A204.1 (cell line): ENCODE measurements at regions not wholly inside any gene's neighbourhood (a gene's known extent, or its start where the extent isn't known, plus 50 kb on each side); places are given as distances from the start of the nearest gene placed in this dataset.
"Not testable (repeated sequence)": the region's sequence is repeated elsewhere in the genome, so short reads cannot be mapped to it uniquely, and the experiment has no call there.

Experiments
- FAIRE-seq: peaks from 2 replicates; lab custom pipeline; 2012; peaks lifted over from hg19 to GRCh38; lab: Jason Lieb, UNC

DNA sequence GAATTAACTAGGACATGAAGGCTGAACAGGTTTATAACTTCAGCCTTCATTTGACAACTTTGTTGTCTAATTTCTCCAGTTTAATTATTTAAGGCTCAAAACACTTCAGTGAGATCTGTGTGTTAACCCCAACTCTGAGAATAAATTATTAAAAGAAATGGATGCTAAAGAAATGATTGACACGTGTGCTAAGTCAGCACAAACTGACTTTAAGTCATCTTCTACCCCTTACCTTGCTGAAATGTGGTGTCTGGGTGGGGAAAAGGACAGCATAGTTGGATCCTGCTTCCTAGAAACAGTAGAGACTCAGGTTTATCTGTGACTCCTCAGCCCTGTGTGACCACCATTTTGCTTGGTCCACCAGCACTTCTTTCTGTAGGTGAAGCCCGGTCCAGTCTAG is 324.8 kb upstream of the NPSR1 start:
- FAIRE-seq, result no peak

DNA sequence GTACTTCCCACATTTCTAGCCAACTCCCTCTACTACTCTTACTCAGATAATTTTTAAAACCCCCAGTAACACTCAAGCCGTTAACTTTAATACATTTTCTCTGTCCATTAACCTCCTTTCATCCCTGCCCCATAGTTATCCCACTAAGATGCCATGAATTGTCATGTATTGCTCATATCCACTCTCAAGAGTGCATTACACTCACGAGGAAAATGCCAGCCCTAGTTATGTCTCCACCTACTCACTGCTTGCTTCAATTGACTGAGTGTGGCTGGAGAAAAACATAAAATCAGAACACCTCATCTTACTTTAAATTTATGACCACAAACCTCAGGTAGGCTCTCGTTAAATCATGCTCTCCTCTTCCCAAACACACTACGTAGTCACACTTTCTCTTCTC is 324.1 kb upstream of the NPSR1 start:
- no peak for FAIRE-seq

DNA sequence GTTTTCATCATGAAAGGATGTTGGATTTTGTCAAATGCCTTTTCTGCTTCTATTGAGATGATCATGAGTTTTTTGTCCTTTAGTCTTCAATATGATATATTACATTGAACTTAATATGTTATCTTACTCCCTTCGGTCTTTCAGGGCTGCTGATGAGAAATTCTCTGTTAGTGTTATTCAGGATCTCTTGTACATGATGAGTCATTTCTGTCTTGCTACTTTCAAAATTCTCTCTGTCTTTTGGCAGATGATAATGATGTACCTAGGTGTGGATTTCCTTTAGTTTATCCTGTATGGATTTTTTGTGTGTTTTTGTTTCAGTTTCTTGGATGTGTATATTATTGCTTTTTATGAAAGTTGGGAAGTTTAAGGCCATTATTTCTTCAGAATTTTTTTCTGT is 320.9 kb upstream of the NPSR1 start:
- FAIRE-seq, result no peak

DNA sequence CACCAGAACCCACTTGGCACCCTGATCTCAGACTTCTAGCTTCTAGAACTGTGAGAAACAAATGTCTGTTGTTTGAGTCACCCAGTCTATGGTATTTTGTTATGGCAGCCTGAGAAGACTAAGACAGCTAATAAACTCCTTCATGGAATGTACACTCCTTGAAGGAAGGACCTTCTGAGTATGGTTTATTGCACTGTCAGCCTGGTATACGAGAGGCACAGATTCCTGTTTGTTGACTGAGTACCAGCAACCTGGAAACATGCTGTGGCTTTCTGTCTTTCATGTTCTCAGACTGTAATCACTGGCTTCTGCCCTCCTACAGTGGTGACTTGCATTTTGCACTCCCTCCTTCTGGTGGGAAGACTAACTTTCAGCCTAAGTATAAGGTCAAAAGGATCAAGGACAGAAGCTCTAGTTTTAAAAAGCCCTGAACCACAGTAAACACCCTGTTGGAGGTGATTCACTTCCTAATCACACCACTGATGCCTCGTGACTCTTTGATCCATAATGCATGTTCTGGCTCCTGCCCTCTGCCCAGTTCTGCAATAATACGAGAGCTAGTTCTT is 319.0 kb upstream of the NPSR1 start:
- no peak for FAIRE-seq

DNA sequence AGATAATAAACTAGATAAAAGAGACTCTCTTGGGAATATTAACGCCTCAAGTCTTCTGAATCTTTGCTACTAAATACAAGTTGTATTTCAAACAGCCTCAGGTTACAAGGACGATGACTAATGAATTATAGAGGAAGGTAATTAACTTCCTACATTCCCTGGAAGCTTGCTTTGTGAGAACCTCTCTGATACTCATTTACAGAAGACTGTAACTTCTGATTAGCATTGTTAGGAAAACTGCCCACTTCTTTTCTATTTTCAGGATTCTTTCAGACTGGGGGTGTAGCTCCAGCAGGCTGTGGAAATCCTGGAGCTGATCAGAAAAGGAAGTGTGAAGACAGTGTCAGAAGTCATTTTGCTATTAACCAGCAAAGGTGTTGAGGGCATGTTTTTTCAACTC is 316.7 kb upstream of the NPSR1 start:
- no peak for FAIRE-seq

DNA sequence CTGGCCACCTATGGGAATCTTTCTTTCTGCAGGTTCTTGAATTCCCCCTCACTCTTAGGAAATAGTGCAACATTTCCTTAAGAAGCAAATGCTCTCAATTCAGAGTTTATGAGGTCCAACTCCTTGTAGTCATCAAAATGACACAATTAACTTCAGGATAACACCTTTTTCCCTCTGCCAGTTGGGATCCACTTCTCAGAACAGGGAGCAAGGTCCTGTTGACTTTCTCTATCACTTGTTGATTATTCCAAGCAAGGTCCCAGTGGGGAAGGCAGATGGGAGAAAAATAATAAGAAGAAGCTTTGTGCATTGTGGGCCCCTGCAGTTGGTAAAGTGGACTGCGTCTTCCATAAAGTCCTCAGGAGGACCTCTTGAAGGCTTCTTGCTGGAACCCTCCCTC is 315.6 kb upstream of the NPSR1 start:
- no peak for FAIRE-seq

DNA sequence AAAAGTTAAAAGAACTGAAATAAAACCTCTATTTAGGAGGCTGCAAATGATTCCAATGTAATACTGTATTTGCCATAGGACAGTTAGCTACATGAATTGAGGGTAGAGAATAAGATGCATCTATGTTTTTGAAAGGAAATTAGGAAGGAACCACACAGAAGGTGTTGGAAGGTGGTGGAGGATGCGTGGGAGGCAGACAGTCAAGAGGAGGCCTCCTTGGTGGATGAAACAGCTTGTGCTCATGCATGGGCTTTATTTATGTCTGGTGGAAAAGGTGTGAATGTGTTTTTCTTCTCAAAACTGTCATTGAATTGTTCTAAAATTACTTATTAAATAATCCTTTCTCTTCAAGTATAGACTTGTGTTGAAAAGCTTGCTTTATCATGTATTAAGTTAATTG is 314.4 kb upstream of the NPSR1 start:
- FAIRE-seq, result no peak

DNA sequence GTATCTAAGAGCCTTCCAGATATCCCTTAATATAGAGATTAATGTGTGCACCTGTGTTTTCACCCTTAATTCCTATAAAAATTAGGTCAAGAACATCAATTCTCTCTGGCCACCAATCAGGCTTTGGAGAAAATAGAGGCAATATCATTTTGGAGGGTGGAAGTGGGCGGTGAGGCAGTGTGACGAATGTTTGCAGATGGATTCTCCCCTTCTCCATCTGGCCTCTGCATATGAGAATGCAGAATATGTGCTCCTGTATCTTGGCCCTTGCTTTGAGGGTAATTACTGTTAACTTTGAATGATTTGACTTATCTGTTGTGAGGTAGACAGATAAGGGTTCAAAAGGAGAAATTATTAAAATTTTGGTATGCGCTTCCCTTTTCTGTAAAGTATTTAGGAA is 304.0 kb upstream of the NPSR1 start:
- FAIRE-seq, result no peak

DNA sequence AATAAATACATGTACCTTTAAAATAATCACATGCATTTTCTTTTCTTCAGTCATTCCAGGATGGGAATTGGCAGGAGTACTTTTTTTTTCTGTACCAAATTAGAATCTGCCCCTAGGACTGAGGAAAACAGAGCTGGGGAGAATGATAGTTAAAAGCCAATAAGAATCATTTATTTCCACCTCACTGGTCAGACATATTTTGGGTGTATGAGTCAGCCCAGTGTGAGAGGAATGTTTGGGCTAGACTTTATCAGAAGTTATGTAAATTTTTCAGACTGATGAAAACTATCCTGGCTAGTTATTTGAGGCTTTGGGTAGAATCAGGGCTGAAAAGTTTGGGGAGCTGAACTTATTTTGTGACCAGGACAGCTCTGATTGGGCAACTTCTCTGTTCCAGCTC is 303.1 kb upstream of the NPSR1 start:
- no peak for FAIRE-seq

DNA sequence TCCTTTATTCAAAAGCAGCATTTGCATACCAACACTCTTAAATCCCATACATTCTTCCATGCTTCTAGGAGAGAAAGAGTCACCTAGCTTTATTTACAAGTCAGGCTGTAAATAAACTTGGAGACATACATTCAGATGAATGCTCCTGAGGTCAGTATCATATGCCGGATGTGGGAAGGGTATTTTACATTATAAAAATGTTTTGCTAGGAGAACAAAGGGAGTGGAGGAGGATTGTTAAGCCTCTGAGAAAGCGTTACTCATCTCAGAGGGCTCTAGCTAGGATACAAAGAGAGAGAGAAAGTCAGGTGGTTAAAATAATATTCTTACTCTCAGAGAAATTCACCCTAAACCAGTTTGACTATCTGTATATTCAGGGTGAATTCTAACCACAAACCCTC is 300.9 kb upstream of the NPSR1 start:
- no peak for FAIRE-seq

DNA sequence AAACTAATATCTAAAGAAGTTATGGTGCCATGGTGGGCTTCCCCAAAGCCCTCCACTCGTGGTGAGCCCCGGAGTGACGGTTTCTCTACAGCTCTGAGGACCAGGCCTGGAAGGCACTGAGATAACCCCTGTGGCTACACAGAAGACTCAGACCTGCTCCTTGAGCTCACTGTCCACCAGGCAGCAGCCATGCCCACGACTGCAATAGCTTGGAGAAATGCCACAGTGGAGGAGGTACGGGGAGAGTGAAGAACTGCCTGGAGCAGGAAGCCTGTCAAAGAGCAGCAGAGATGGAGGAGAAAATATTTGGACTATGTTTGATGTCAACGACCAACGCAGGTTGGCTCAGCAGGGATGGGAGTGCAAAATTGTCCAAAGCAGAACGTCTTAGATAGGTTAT is 300.1 kb upstream of the NPSR1 start:
- no peak for FAIRE-seq

DNA sequence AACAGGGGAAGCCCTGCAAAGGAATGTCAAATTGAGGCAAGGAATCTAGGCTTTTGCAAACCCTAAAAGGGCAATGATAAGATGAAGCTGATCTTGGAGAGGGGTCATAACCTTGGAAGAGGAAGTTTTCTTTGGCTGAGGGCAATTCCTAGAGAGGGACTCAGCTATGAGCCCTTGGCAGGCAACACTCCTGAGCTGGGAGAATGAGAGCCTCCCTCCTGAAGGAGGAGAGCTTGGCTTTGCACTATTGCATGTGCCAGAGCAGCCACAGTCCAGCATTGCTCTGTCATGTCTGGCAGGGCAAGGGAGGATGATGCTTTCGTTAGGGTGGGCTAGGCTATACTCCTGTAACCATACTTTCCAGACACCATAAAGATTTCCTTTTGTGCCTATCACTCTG is 299.4 kb upstream of the NPSR1 start:
- FAIRE-seq, result not testable (repeated sequence)

DNA sequence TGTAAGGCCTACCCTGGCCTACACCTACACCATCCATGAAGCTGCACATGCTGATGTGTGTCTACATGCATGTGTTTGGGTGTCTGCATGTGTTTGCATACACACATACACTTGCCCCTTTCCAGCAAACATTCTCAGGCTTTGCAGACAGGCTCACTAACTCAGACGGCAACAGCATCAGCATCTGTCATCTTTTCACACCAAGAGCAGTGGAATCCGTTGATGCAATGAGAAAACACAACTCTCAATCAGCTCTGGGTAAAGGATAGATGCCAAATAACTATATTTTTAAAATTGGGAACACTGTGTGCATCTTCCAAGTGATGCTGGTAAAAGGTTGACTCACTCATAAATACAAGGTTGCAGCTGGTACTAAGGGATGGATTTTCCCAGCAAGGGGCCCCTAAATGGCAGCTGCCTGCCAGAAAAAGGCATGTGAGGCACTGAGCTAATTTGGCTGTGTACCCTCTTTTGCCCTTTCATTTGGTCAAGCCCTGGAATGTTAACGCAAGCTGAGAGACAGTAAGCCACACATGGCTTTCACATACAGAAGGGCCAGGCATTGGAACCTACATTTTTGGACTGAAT is 296.3 kb upstream of the NPSR1 start:
- no peak for FAIRE-seq

DNA sequence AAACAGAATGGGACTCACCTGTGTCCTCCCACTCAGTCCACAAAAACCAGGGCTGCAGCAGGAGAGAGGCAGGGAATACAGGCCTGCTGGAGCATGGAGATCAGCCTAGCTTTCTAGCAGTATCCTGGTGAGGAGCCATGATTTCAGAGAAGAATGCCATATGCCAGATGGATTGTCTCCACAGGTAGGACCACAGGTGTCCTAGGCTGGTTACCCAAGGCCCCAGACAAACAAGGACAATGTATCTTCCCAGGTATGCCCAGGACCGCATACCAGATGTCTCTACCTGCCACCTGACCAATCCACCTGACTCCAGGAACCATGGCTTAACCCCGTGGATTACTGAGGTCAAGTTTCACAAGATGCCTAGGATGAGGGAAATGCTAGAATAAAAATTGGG is 295.4 kb upstream of the NPSR1 start:
- no peak for FAIRE-seq

DNA sequence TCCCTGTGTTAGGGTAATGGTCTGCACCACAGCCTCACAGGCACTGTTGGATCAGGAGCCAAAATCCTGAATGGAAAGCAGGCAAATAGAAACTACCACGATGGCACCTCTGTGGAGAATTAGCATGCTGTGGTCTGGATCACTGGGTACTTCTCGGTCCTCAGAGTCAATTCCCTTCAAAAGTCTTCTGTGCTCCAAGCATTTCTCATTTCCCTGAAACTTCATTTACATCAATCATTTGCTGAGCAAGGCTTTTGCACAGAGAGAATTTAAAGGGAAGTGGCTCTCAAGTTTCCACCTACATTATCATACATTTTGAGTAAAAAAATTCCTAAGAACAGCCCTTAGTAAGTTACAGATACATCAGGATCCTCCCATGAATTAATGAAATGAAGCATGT is 293.9 kb upstream of the NPSR1 start:
- FAIRE-seq, result no peak

DNA sequence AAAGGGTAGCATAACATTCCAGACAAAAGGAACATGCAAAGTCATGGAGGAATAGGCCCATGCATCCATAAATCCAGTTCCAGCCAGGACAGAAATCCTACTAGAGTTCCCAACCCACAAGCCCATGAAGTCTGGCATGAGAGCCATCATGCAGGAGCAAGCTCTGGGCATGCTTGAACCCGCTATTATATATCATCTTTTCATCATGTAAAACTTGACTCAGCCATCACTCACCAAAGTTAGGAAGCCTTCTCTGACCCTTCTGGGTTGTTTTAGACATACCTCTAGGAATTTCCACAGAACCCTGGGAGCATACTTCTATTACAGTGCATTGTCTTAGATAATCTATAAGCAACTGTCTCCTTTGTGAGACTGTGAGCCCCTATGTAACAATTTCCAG is 293.0 kb upstream of the NPSR1 start:
- FAIRE-seq, result no peak

DNA sequence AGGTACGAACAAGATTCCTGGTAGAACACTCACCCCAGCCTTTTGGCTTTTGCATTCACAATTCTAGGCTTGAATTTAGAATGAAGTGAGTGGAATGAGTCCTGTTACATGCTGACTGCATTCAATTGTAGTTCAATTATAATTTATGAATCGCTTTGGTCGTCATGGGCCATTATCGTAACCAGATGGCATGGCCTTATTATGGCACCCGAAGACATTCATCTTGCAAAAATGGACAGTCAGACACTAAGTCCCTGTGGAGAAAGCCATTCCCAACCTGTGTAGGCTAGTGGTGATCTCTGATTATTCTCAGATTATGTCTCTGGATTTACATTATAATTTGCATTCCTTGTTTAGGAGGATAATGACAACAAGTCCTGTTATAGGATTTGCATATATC is 292.4 kb upstream of the NPSR1 start:
- FAIRE-seq, result no peak

DNA sequence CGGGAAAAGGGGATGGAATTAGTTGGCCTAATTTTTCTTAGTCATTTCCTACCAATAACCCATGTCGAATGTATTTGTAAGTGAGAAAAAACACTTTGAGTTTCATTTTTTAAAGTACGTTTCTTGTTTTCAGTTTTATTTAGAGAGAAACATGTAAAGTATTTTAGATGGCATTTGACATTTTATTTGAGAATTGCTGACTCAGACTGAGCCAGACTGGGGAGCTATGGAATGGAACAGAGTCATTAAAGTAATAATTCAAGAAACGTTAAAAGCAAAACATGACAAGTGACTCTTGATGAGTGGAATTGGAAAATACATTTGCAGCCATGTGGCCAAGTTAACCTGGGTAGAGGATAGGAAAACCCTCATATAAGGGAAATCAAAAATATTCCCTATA is 286.1 kb upstream of the NPSR1 start:
- FAIRE-seq, result no peak

DNA sequence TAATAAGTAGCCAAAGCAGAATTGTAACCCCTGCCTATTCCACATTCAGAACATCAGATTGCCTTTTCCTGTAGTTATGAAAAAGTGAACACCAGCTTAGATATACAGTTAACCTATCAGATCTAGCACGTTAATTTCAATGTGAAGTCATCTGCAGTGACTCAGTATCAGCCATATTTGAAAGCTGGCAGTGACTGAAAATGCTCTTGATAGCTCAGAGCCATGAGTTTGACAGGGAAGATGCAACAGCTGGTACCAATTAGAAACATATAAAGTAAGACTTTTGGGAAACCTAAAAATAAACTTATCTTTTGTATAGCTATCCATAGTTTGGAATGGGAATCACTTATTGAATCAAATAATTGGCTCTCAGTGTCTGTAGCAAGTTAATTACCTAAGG is 284.1 kb upstream of the NPSR1 start:
- FAIRE-seq, result no peak

DNA sequence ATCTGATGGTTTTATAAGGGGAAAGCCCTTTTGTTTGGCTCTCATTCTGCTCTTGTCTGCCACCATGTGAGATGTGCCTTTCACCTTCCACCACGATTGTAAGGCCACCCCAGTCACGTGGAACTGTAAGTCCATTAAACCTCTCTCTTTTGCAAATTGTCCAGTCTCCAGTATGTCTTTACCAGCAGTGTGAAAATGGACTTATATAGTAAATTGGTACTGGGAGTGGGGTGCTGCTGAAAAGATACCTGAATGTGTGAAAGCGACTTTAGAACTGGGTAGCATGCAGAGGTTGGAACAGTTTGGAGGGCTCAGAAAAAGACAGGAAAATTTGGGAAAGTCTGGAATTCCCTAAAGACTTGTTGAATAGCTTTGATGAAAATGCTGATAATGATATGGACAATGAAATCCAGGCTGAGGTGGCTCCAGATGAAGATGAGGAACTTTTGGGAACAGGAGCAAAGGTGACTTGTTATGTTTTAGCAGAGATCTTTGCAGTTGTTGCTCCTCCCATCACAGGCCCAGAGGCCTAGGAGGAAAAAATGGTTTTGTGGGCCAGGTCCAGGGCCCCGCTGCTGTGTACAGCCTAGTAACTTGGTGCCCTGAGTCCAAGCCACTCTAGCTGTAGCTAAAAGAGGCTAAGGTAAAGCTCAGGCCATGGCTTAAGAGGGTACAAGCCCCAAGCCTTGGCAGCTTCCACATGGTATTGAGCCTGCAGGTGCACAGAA is 275.7 kb upstream of the NPSR1 start:
- FAIRE-seq, result no peak

DNA sequence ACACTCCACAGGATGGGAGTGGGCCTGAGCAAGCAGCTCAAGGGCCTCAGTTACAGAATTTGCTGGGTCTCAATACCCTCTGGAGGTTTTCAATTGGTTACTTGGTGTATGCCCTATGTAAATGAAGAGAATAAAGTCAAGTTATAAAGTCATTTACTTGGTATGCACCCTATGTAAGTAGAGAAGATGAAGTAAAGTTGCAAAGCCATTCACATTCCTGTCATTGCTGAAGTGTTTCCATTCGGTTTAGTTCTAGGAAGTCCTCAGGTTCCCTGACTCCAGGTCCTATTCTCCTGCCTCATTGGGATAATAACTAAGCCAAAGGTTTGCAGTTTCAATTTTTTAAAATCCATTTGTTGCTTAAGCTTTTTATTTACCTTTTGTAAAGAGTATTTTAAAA is 272.6 kb upstream of the NPSR1 start:
- no peak for FAIRE-seq

DNA sequence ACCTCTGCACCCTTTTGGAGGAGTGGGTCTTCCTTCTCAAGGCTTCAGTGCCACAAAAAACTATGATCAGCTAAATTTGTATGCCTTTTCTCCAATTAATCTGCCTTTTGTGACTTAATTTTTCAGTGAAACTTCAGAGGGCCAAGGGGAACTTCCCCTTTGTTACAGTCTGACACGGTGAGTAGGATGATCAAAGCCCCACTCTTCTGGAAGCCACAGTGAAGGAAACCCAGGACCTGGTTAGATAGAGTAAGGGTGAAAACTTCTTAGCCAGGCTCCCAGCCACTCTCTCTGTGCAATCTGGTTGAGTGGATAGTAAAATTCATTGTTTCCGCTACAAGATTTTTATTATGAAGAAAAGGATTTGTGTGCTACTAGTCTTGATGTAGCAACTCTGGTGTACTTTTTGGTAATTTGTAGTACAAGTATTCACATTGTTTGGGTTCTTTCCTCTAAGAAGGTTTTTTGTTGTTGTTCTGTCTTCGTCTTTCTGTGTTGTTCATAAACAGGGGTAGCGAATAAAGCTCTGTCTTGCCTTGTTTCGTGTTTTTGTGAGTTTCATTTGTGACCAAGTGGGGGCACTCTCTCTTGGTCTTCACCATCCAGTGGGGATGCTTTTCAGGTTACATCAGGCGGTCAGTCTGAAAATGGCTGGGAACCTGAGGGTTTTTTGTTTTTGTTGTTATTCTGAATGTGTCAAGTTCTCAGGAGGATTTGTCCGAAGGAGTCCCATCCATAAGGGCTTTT is 268.5 kb upstream of the NPSR1 start:
- FAIRE-seq, result no peak

DNA sequence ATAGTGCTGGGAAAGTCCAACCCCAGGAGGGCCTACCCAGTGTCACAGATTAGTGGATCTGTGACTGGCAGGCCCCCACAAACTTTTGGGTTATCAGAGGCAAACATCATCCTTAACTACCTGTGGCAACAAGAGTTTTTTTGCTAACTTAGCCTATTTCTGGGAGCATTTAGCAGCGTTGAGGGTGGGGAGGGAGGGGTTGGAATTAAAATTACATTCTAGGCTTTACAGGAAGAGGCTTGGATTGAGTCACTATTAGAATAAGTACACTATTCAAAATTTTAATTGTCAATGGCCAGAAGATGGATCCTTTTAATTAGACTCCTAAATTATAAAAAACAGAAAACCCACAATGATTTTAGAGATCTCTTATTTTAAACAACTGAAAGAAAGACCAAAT is 267.9 kb upstream of the NPSR1 start:
- no peak for FAIRE-seq

DNA sequence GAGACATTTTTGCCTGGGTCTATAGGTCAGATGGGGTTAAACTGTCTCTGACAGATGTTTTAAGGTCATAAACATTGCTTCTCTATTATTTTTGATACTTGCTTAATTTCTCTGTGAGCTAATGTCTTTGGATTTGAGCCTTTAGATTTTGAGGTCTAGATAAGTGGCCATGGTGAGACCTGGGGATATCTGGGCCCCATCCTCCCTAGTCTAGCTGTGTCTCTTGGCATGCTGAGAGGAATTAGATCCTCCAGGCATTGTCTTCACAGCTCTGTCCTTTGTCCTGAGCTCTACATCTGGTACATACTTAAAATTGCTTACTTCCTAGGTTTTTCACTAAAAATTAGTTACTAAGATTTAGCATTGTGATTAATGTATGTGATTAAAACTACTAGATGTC is 265.0 kb upstream of the NPSR1 start:
- no peak for FAIRE-seq
